Right lung (tissue), 2 donors: ENCODE measurements at regions not wholly inside any gene's neighbourhood (a gene's known extent, or its start where the extent isn't known, plus 50 kb on each side); places are given as distances from the start of the nearest gene placed in this dataset.

ENCODE experiments used
- DNase-seq, 2 donors: peaks; one replicate each; pipeline ENCODE4 v3.0.0-alpha.2; 2013

DNA sequence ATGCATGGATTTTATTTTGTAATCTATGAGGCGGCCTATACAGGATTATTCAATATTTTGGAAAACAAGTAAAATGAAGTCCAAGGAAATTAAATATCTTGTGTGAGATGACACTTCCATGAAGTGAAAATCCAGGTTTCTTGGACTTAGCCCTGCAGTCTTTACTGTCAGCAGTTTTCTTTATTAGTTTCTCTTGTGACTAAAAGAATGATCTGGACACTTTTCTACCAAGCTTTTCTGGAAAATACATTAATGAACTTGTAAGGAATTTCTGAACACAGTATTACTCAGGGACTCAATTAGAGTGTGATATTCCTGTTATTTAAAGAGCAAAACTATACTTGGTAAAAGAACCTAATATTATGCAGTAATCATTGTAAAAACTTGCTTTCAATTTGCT, 610.4 kb upstream of the SLC8A1 start:
- DNase-seq = no peak

- DNase-seq = no peak
These were observed 614.3 kb upstream of the SLC8A1 start for GRCh38 chr2:41066168-41066567.

GRCh38 chr2:41068740-41069139, 616.9 kb upstream of the SLC8A1 start:
- DNase-seq = no peak

DNA sequence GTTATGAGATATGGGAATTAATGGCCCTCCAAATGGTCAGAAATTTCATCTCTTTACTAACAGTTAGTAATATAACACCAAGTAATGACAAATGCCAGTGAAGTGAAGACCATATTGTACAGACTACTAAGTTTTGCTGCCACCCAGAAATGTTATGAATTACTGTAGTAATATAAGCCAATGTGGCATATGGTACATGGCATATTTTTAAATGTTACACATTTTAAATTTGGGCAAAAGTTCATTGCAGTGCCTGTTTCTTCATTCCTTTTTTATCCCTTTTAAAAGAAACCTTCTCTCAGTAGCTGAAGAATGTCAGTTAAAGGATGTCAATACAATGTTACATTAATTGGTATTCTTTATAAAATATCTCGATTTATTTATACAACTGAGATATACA, 626.5 kb upstream of the SLC8A1 start:
- no peak for DNase-seq

- DNase-seq = no peak
These were observed 627.1 kb upstream of the SLC8A1 start for GRCh38 chr2:41079011-41079410.

DNA sequence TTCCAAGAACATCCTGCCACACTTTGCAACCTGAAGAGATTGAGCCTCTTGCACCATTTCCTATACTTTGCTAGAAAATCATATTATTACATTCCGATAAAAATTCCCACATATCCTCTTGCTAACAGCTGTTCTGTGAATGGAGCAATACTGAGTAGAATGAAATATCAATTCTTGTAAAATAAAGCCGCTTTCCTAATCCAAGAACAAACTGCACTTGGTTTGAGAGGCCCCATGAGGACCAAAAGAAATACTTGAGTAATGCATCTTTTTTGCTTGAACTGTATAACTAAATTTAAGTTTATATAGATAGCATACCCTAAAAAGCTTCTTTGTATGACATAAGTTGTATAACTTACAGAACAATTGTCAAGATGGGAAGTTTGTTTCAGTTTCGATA, 632.4 kb upstream of the SLC8A1 start:
- no peak for DNase-seq

GRCh38 chr2:41087946-41088345, 636.1 kb upstream of the SLC8A1 start:
- DNase-seq = no peak

DNA sequence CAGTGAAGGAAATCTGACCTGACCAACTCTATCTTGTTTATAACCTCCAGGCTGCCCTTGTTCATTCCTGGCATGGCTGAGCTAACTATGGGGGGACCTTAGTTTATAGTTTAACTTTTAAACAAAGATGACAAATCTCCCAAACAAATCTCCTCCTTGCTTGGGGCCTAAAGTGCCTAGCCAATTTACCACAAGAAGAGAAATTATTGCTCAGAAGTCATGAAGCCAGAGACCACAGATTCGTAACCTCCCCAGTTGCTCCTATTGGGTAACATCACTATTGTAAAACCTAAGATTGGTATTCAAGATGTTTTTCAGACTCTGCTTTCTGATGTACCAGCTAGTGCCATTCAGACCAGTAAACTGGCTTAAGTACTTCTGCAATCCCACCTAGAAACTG, 649.4 kb upstream of the SLC8A1 start:
- no peak for DNase-seq

GRCh38 chr2:41109744-41110143, 657.9 kb upstream of the SLC8A1 start:
- DNase-seq = no peak

GRCh38 chr2:41111836-41112627, 660.1 kb upstream of the SLC8A1 start:
- no peak for DNase-seq

- no peak for DNase-seq
These were observed 664.4 kb upstream of the SLC8A1 start for GRCh38 chr2:41116106-41116797.

DNA sequence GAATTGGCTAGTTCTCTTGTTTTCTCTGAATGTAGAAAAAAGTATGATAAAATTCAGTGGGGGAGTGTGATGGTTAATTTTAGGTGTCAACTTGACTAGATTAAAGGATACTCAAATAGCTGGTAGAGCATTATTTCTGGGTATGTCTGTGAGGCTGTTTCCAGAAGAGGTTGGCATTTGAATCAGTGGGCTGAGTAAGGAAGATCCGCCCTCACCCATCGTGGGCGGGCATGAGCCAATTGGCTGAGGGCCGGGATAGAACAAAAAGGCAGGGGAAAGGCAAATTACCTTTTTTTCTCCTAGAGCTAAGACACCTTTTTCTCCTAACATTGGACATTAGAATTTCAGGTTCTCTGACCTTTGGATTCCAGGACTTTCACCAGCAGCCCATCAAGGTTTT, 667.6 kb upstream of the SLC8A1 start:
- no peak for DNase-seq

- no peak for DNase-seq
These were observed 671.5 kb upstream of the SLC8A1 start for GRCh38 chr2:41123341-41123740.

GRCh38 chr2:41127351-41127750, 675.5 kb upstream of the SLC8A1 start:
- DNase-seq = no peak

- DNase-seq = no peak
These were observed 678.1 kb upstream of the SLC8A1 start for GRCh38 chr2:41129988-41130387.

- no peak for DNase-seq
These were observed 685.1 kb upstream of the SLC8A1 start for GRCh38 chr2:41137031-41137430.

GRCh38 chr2:41141146-41141791, 689.4 kb upstream of the SLC8A1 start:
- no peak for DNase-seq

DNA sequence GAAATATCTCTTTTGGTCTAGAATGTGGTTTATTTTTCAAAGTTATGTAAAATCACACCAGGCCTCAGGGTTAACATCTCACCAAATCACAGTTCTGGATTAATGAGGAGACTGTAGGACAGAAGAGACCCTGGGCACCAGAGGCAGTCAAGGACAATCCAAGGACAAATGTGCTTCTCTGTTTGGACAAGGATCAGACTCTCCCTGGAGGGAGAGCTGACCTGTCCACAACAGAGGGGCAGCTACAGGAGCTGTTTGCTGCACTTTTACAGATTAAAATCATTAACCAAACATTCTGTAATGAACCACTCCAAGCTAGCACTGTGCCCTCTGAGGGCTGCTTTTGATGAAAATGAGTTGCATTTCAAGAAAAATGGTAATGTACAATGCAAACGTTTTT, 690.6 kb upstream of the SLC8A1 start:
- no peak for DNase-seq

DNA sequence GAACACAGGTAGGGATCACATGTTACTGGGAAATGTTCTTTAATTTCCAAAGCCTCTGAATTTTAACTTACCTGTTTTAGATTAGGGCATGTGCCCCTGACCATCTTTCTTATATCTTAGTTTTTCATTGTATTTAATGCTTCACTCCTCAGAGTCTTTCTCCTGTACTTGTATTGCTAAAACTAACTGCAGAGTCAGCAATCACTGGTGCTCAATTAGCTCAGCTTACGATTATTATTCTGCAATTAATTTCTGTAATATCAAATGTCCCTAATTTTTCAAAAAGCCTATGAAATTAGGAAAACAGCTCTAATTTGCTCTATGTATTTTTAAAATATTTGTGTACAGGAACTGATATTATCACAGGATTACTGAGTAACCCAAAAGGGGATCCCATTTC, 693.2 kb upstream of the SLC8A1 start:
- no peak for DNase-seq

DNA sequence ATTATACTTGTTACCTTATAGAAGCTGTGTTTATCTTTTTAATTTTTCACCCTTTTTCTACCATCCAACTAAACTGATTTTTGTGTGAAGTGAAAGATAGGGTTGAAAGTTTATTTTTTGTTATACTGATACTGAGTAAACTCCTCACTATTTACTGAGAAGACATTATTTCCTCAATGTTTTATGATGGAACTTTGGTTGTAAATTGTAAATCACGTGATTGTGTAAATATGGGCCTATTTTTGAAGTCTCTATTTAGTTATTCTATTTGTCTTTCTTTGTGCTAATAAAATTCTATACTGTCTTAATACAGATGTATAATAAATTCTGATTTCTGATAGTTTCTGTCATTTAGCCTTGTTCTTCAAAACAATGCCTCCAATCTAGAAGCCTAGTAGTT, 697.2 kb upstream of the SLC8A1 start:
- no peak for DNase-seq

DNA sequence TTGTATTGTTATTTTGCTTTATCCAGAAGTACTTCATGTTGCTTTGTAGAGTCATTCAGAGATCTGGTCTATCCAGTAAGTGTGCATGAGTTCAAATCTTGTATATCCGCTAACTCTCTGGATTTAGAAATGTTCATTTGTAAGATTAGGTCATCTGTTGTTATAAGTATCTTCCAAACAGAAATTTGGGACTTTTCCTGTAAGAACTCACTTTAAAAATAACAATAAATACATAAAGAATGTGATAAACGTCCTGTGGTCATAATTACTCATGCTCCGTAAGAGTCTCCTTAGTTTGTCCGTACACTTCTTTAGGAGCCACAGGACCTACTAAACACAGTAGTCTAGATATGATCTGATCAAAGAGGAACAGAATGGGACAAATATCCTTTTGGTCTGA, 699.9 kb upstream of the SLC8A1 start:
- DNase-seq = no peak

DNA sequence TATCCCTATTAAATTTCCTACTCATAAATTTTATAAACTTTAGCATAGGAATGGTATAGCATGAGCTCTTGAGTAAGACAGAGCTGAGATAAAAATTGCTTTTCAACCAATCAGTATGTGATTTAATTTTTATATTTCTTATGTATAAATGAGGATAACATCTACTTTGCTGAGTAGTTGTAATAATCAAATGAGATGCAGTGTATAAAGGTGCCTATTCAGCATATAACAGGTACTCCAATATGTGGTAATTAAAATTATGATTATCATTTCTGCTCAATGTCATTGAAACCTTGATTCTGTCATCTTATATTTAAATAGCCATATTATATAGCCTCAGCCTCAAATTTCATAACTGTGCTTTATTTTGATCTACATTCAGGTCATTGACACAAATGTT, 700.4 kb upstream of the SLC8A1 start:
- DNase-seq = no peak

GRCh38 chr2:41160439-41160838, 708.5 kb upstream of the SLC8A1 start:
- DNase-seq = no peak
